CD4-positive, alpha-beta T cell treated with Interleukin-6 at 100 ng/mL for 8 hours (primary cell): ENCODE measurements at regions not wholly inside any gene's neighbourhood (a gene's known extent, or its start where the extent isn't known, plus 50 kb on each side); places are given as distances from the start of the nearest gene placed in this dataset.
"Not testable (repeated sequence)": the region's sequence is repeated elsewhere in the genome, so short reads cannot be mapped to it uniquely, and the experiment has no call there.

Experiments used
- DNase-seq: peaks from one replicate; pipeline ENCODE4 v3.0.0-alpha.2; 2020; ENCODE audit warnings: mixed read lengths, low spot score

DNA sequence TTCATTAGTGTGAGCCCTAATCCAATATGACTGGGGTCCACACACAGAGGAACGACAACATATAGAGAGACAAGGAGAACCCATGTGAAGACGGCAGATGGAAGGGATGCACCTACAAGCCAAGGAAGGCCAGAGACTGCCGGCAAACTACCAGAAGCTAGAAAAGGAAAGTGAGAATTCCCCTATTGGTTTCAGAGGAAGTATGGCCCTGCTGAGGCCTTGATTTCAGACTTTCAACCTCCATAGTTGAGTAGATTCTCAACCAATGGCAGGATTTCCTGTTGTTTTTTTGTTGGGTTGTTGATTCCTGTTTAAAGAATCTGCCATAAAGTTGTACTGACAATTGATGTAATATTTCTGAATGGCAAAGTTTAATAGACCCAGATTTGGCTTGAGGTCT lies 241.5 kb downstream of the SATB2 start:
- DNase-seq, result no peak

GRCh38 chr2:199207011-199207410 lies 250.7 kb downstream of the SATB2 start:
- no peak for DNase-seq

DNA sequence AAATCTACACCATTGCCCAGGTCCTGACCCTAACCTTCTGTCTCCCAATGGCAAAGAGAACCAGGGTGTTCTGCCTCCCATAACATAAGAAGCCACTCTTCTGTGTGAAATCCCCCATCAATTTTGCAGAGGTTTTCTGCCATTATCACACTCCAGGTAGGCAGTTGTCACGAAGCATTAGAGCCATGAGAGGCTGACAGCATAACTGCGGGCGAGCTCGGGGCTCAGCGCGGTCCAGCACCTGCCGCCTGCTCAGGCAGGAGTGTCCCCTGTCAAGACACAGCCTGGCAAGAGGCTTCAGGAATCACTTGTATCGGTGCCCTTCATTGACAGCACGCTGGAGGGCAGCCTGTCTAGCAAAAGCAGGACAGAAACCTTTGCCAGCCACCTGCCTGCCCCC lies 251.2 kb downstream of the SATB2 start:
- no peak for DNase-seq

- no peak for DNase-seq
These were observed 254.8 kb downstream of the SATB2 start for GRCh38 chr2:199202964-199203363.

GRCh38 chr2:199201539-199201938 lies 256.2 kb downstream of the SATB2 start:
- no peak for DNase-seq

GRCh38 chr2:199199797-199200196 lies 257.9 kb downstream of the SATB2 start:
- no peak for DNase-seq

DNA sequence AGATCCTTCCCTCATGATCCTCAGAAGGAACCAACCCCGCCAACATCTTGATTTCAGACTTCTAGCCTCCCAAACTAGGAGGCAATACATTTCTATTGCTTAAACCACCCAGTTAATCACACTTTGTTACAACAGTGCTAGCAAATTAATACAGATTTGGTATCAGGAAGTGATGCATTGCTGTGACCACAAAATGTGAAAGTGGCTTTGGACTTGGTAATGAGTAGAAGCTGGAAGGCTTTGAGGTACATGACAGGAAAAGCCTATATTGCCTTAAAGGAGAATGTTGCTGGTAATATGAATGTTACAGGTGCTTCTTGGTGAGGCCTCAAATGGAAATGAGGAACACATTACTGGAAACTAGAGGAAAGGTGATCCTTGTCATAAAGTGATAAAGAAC lies 260.3 kb downstream of the SATB2 start:
- DNase-seq, result no peak

GRCh38 chr2:199196686-199197085 lies 261.1 kb downstream of the SATB2 start:
- no peak for DNase-seq

- no peak for DNase-seq
These were observed 261.7 kb downstream of the SATB2 start for GRCh38 chr2:199195927-199196502.

DNA sequence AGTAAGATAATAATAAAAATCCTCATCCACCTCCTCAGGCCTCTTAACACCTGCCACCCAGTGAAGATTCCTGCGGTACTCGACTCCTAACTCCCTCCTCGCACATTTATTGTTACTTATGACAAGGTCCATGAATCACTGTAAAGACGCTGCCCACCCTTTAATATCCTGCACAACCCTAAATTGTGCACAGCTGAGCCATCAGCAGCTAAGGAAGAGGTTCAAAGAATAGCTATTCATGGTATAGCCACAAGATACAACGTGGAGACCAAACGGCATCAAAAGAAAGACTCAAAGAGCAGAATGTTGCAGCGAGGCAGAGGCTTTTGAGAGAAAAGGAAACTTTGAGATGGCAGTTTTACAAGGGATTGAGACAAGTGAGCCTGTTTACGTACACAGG lies 266.3 kb downstream of the SATB2 start:
- DNase-seq, result no peak

- DNase-seq, result no peak
These were observed 268.5 kb downstream of the SATB2 start for GRCh38 chr2:199189229-199189628.

DNA sequence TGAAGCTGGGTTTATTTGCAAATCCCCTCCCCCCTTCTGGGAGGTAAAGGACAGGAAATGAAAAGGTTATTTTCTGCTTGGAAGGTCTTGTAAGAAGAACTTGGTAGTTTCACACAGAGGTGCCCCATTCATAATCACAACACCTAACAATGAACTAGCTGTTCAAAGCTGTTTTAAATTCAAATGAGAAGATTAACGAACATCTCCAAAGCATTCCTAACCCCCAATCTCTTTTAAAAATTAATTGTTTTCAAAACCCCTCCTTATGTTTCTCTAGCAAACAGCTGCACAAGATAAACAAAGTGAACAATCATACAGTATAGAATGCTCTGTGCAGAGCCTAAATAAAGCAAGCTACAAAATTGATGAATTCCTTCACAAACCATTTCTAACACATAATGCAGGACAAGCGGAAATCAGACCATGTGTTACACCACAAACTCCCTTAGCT lies 271.4 kb downstream of the SATB2 start:
- DNase-seq, result no peak

GRCh38 chr2:199185174-199185573 lies 272.6 kb downstream of the SATB2 start:
- DNase-seq, result not testable (repeated sequence)

DNA sequence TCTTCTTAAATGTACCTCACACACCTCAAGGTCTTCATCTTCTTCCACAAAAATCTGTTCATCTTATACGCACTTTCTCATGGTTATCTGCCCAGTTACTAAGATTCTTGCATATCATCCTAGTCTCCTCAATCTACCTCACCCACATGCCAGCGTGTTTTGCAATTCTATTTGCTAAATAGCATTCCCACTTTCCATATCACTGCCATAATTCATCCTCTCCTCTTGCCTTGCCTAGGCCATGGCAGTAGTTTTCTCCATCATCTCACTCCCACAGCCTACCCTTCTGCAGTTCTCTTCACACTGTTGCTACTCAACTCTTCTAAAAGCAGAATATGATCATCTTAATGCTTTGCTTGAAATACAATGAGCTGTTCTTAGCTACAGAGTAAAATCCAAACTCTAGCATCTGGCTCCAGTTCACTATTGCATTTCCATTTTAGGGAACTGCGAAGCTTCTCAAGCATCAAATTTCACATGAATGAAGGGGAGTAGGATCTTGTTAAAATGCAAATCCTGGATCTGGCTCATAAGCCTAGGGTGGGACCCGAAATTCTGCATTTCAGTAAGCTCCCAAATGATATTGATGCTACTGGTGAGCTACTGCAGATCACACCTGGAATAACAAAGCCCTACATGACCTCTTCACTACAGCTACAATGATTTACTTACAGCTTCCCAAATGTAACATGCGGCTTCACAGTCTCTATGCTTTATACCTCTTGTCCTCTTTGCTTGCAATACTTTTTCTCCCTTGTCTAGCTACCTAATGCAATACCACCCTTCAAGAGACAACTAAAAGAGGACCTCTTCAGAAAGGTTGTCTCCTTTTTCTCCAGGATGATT lies 293.9 kb downstream of the SATB2 start:
- DNase-seq, result no peak

DNA sequence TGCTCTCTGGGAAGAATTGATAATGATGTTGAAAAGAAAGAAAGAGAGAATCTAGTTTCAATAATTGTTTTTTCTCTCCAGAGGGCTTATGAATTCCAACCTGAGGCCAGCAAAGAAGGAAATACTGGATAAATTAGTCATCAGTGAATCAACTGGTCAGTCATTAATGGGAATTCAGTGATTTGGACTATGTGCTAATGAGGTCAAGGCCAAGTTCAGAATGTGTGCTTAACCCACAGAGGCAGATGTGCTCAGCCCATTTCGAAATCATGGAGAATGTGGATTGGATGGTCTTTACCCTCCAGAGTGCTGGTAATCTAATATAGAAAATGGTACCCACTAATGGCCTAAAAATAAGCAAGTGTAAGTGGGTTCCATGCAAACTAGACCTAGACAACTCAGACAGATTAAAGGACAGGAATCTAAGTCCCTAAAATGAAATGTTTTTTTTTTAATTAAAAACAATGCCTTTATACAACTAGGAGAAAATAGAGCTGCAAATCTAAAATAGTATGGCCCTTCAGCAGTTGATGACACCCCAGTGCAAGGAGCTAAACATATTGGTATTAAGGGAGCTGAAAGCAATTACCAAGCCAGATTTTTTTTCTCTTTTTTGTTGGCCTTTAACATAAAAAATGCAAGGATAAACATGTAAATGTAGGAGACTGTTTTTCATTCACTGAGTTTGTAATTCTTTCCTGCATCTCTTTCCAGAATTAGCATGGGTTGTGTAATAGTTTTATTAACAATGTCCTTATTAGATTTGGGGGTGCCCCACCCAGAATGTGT lies 296.9 kb downstream of the SATB2 start:
- no peak for DNase-seq

DNA sequence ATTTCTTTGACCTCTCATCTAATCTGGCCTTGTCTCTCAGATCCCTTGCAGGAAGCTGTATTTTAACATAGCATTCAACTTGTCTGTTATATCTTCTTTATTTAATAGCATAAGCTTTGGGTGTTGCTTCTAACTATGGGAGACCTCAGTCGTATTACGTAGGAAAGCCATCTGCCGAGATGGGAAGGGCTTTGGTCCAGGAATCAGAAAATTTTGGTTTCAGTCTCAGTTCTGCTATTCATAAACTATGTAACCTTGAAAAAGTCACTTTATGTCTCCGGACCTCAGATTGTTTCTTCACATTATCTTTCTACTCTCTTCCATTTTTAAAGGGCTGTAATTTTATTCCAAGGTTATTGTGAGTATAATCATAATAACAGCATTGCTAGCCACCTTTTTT lies 297.7 kb downstream of the SATB2 start:
- no peak for DNase-seq

GRCh38 chr2:199148076-199148845 lies 309.5 kb downstream of the SATB2 start:
- no peak for DNase-seq

GRCh38 chr2:199147216-199147615 lies 310.5 kb downstream of the SATB2 start:
- no peak for DNase-seq

DNA sequence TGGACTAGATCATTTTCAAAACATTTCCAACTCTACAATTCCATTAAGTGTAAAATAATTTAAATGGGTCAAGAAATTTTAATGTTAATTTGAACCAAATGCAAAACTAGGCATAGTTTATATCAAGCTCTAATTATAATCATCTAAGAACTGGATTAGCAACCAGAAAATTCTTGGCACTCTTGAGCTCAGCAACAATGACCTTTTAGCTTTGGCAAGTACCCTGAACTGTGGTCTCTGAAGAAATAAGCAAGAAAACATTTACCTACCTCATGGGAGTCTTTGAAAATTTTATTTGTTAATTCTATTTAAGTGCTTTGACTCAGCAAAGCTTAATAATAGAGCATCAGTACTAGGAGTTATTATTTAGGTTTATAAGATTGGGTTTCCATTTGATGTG lies 313.2 kb downstream of the SATB2 start:
- DNase-seq, result no peak

DNA sequence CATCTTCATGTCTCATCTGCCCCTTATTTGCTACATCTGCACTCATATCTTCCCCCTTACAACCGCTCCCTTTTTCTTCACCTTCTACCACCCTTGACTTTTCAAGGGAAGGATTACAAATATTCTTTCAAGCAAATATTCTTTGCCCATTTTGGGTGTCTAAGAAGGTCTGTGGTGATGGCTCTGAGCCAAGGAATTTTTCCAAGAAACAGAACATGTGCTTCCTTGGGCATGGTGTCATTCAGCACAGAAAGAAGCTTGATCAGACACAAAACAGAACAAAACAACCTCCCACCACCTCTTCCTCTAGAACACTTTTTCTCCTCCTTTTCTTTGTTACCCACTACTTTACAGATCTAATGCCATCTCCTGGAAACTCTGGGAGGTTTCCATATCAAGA lies 313.7 kb downstream of the SATB2 start:
- no peak for DNase-seq

GRCh38 chr2:199136681-199137080 lies 321.1 kb downstream of the SATB2 start:
- no peak for DNase-seq

- no peak for DNase-seq
These were observed 321.5 kb downstream of the SATB2 start for GRCh38 chr2:199136242-199136641.
